ENCODE measurements at regions not wholly inside any gene's neighbourhood (a gene's known extent, or its start where the extent isn't known, plus 50 kb on each side); places are given as distances from the start of the nearest gene placed in this dataset.
A peak's percentile ranks its signal among the peaks of the same experiment; 100 is the strongest.

DNA sequence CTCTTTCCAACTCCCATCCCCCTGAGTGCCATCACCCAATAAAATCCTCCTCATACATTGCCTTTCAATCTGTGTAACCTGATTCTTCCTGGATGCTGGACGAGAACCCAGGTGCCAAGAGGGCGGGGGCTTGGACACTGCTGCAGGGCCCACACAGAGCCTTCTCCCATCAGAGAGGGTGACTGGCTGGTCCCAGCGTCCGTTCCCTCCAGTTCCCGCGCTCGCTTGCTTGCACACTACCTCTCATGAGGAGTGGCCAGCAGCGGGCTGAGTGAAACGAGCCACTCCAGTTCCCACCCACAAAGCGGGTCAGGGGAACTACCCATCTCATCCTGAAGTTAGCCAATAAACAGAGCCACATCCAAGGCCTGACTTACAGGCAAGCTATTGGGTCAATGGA lies 602.6 kb upstream of the ADAMTS16 start:
- no peaks in the 10 kb centered on the region for H3K27me3 ChIP-seq
- no peak overlapping the region for H3K4me3 ChIP-seq
- no peaks in the 10 kb centered on the region for H3K36me3 ChIP-seq
- TF ChIP-seq, protein P1, sequence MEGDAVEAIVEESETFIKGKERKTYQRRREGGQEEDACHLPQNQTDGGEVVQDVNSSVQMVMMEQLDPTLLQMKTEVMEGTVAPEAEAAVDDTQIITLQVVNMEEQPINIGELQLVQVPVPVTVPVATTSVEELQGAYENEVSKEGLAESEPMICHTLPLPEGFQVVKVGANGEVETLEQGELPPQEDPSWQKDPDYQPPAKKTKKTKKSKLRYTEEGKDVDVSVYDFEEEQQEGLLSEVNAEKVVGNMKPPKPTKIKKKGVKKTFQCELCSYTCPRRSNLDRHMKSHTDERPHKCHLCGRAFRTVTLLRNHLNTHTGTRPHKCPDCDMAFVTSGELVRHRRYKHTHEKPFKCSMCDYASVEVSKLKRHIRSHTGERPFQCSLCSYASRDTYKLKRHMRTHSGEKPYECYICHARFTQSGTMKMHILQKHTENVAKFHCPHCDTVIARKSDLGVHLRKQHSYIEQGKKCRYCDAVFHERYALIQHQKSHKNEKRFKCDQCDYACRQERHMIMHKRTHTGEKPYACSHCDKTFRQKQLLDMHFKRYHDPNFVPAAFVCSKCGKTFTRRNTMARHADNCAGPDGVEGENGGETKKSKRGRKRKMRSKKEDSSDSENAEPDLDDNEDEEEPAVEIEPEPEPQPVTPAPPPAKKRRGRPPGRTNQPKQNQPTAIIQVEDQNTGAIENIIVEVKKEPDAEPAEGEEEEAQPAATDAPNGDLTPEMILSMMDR (IDR thresholded peaks at IDR 0.05), result no peak
- TF ChIP-seq POLR2A (IDR thresholded peaks at IDR 0.05), result no peak
- TF ChIP-seq POLR2AphosphoS5 (IDR thresholded peaks at IDR 0.05), result no peak
- TF ChIP-seq EP300 (IDR thresholded peaks at IDR 0.05), result no peak
- 86 to 88% methylated on average over 10 of the region's 10 CpGs for WGBS, 2 donors
- H3K4me1 ChIP-seq, result no peaks in the 10 kb centered on the region
- no peaks in the 10 kb centered on the region for H3K9me3 ChIP-seq
- ATAC-seq (ENCODE audit: low FRiP score in 2 of 2), result no peak
- peak in 1 of 2 donors; percentile 56 for DNase-seq
- H3K27ac ChIP-seq, result no peak overlapping the region

DNA sequence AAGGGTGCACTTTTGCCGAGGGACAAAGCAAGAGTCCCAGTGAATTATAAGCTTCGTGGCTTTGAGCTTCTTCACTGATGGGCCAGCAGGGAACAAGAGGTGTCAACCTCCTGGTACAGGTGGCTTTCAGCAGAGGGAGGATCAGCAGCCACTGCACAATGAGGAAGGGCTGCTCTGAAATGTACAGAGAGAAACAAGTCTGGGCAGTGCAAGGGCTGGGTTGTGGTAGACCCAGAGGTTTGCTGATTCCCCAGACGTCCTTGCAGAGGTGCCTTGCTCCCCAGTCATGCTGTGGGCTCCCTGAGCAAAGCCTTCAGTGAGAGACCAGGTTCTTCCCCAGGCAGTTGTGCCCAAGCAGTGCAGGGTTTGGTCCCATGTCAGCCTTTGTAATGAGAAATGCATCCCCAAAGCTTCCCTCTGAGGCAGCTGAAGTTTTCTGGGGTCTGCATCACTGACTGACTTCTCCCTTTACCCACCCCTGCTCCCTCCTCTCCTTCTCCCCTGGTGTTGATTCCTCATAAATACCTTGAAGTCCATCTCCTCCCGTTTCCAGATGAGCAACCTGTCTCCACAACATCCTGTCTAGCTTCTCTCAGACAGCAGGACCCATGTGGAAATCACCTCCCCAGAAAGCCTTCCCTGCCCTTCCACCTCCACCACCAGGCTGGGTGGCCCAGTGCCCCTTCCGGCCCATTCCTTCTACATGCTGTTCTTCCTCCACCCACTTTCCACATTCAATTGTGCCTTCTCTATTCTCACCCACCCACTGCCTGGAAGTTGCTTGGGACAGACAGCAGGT lies 599.6 kb upstream of the ADAMTS16 start:
- no peaks in the 10 kb centered on the region for H3K27me3 ChIP-seq
- H3K4me1 ChIP-seq, result no peaks in the 10 kb centered on the region
- TF ChIP-seq POLR2A (IDR thresholded peaks at IDR 0.05) (no peak), EP300 (IDR thresholded peaks at IDR 0.05) (no peak), POLR2AphosphoS5 (IDR thresholded peaks at IDR 0.05) (no peak)
- TF ChIP-seq, protein P1 (IDR thresholded peaks at IDR 0.05), result no peak
- H3K36me3 ChIP-seq, result no peaks in the 10 kb centered on the region
- H3K27ac ChIP-seq, result no peak overlapping the region
- 73 to 76% methylated on average over 4 to 5 of the region's 5 CpGs for WGBS, 2 donors
- no peak overlapping the region for H3K4me3 ChIP-seq
- no peak for DNase-seq
- ATAC-seq (ENCODE audit: low FRiP score in 2 of 2), result no peak
- no peaks in the 10 kb centered on the region for H3K9me3 ChIP-seq

DNA sequence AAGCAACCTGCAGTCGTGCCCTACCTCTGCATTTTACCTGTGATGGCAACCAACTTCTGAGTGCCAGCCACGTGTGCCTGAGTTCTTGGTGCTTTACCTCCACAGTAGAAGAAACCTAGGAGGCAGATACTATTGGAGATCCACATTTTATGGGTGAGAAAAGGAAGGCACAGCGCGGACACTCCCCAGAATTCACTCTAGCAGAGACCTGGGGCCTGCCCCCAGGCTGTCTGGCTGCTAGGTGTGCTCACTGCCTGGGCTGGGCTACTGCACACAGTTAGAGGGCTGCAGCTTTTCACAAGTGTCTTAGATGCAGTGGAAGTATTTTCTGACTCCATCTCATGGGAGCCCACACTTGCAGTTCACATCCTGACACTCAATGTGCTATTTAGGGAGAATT lies 598.8 kb upstream of the ADAMTS16 start:
- H3K9me3 ChIP-seq, result no peaks in the 10 kb centered on the region
- ATAC-seq (ENCODE audit: low FRiP score in 2 of 2) (no peak), DNase-seq (no peak)
- no peaks in the 10 kb centered on the region for H3K27me3 ChIP-seq
- H3K4me3 ChIP-seq, result no peak overlapping the region
- 82 to 88% methylated on average over 4 of the region's 4 CpGs for WGBS, 2 donors
- no peak overlapping the region for H3K27ac ChIP-seq
- H3K4me1 ChIP-seq, result no peaks in the 10 kb centered on the region
- TF ChIP-seq, protein P1 (IDR thresholded peaks at IDR 0.05), result no peak
- TF ChIP-seq POLR2AphosphoS5 (IDR thresholded peaks at IDR 0.05), result no peak
- no peak for TF ChIP-seq EP300 (IDR thresholded peaks at IDR 0.05)
- TF ChIP-seq POLR2A (IDR thresholded peaks at IDR 0.05), result no peak
- no peaks in the 10 kb centered on the region for H3K36me3 ChIP-seq

DNA sequence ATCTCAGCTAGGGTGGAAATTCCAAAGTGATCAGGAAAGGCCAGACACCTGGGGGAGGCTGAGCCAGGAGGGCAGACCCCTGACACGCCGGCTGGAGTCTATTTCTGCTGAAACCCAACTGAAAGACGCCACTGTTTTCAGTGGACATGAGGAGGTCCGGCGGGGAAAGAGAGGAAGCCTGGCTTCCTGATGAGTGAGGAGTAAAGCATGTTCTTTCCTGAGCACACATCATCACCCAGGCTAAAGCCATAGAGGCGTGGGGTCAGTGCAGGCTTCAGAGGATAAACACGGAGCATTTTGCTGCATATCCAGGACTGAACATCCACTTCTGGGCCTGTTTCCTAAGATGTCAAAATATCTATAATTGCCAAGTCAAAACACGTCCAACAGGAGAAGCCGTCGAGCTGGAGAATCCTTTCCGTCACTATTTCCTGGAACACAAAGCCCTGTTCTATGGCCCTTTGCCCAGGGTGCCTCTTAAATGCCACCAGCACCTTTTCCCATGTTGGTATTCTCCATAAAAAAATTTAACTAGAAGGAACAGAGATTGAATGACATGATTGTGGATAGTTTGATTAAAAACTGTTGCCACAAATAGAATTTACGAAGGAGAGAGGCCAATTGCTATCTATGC lies 597.9 kb upstream of the ADAMTS16 start:
- Histone ChIP-seq H3K27ac (no peak overlapping the region), H3K27me3 (no peaks in the 10 kb centered on the region), H3K36me3 (no peaks in the 10 kb centered on the region), H3K4me1 (no peaks in the 10 kb centered on the region), H3K4me3 (no peak overlapping the region), H3K9me3 (no peaks in the 10 kb centered on the region)
- no peak for TF ChIP-seq POLR2AphosphoS5 (IDR thresholded peaks at IDR 0.05)
- TF ChIP-seq, protein P1 (IDR thresholded peaks at IDR 0.05), result no peak
- no peak for TF ChIP-seq EP300 (IDR thresholded peaks at IDR 0.05)
- no peak for TF ChIP-seq POLR2A (IDR thresholded peaks at IDR 0.05)
- DNase-seq (no peak), ATAC-seq (ENCODE audit: low FRiP score in 2 of 2) (no peak)
- 42 to 49% methylated on average over 12 of the region's 12 CpGs for WGBS, 2 donors
